Neural progenitor cell (in vitro differentiated cells): ENCODE measurements at regions not wholly inside any gene's neighbourhood (a gene's known extent, or its start where the extent isn't known, plus 50 kb on each side); places are given as distances from the start of the nearest gene placed in this dataset.

Source experiments
- DNase-seq: peaks from one replicate; pipeline ENCODE4 v3.0.0-alpha.2; 2016; ENCODE audit warnings: low spot score
- H2AFZ ChIP-seq: fragments of 200-600 bp; sonication (generic); replicated peaks from 2 replicates; pipeline ENCODE4 v1.6.1; 2016; ENCODE audit warnings: antibody characterized with exemption
- H3F3A ChIP-seq: fragments of 200-600 bp; sonication (generic); 2 replicates; pipeline ENCODE4 v1.6.1; 2016; ENCODE audit warnings: antibody characterized with exemption, low read depth
- H3K27ac ChIP-seq: fragments of 200-600 bp; sonication (generic); 2 replicates; pipeline ENCODE4 v1.5.1; 2016; ENCODE audit warnings: mild to moderate bottlenecking
- H3K27me3 ChIP-seq: fragments of 200-600 bp; sonication (generic); 2 replicates; pipeline ENCODE4 v1.6.1; 2016; ENCODE audit warnings: mild to moderate bottlenecking, moderate library complexity
- H3K36me3 ChIP-seq: fragments of 200-600 bp; sonication (generic); 2 replicates; pipeline ENCODE4 v1.5.1; 2016
- H3K4me1 ChIP-seq: fragments of 200-600 bp; sonication (generic); 2 replicates; pipeline ENCODE4 v1.6.1; 2016; ENCODE audit warnings: mixed run types
- H3K4me2 ChIP-seq: fragments of 200-600 bp; sonication (generic); 2 replicates; pipeline ENCODE4 v1.6.1; 2016
- H3K4me3 ChIP-seq: fragments of 200-600 bp; sonication (generic); 2 replicates; pipeline ENCODE4 v1.5.1; 2016
- H3K79me2 ChIP-seq: fragments of 200-600 bp; sonication (generic); 2 replicates; pipeline ENCODE4 v1.6.1; 2016; ENCODE audit warnings: low read depth
- H3K9ac ChIP-seq: fragments of 200-600 bp; sonication (generic); 2 replicates; pipeline ENCODE4 v1.6.1; 2016
- H3K9me3 ChIP-seq: fragments of 200-600 bp; sonication (generic); 2 replicates; pipeline ENCODE4 v1.5.1; 2016; ENCODE audit warnings: low read depth
- H4K20me1 ChIP-seq: fragments of 200-600 bp; sonication (generic); 2 replicates; pipeline ENCODE4 v1.6.1; 2016; ENCODE audit warnings: low read depth
- H3K27ac Mint-ChIP-seq: 3 replicates; pipeline ENCODE4 v1.8.0; 2021; ENCODE audit warnings: mixed read lengths
- H3K27me3 Mint-ChIP-seq: 2 replicates; pipeline ENCODE4 v1.8.0; 2022; ENCODE audit warnings: low read depth, mild to moderate bottlenecking, inconsistent platforms, moderate library complexity, mixed read lengths; ENCODE audit not compliant: insufficient read depth
- H3K36me3 Mint-ChIP-seq: 3 replicates; pipeline ENCODE4 v1.8.0; 2021; ENCODE audit warnings: mixed read lengths
- H3K4me1 Mint-ChIP-seq: 3 replicates; pipeline ENCODE4 v1.8.0; 2021; ENCODE audit warnings: mixed read lengths
- H3K4me3 Mint-ChIP-seq: 3 replicates; pipeline ENCODE4 v1.8.0; 2021; ENCODE audit warnings: mild to moderate bottlenecking, moderate library complexity, mixed read lengths
- H3K9me3 Mint-ChIP-seq: 3 replicates; pipeline ENCODE4 v1.8.0; 2020; ENCODE audit warnings: mixed read lengths
- EZH2 ChIP-seq: fragments of 200-600 bp; sonication (generic); IDR thresholded peaks from 2 replicates; pipeline ENCODE4 v1.6.1; 2017; ENCODE audit warnings: antibody characterized with exemption, mild to moderate bottlenecking, moderate library complexity
- EZH2phosphoT487 ChIP-seq: fragments of 200-600 bp; sonication (generic); IDR thresholded peaks from 2 replicates; pipeline ENCODE4 v1.6.1; 2017; ENCODE audit warnings: antibody characterized with exemption
- TF ChIP-seq, protein P1 (sequence below): fragments of 200-600 bp; sonication (generic); IDR thresholded peaks from 2 replicates; pipeline ENCODE4 v1.5.1; 2017; ENCODE audit warnings: antibody characterized with exemption, mild to moderate bottlenecking

DNA sequence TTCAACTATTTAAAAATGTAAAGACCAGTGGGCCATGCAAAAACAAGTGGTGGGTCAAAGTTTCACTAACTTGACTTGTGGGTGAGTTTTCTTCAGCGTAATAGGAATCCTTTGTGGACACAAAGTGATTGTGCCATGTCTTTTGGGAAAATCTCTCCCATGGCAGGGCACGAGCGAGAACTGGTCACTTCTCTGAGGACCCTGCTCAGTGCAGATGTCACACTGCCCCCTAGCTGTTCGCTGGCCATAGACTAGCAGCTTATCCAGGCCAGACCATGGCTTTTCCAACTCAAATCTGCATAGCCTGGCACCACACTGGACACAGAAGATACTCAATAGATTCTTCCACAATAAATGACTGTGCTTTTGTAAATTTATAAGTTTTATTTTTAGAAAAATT is 306.0 kb upstream of the CCL2 start:
- no peak for TF ChIP-seq EZH2phosphoT487
- TF ChIP-seq, protein P1, sequence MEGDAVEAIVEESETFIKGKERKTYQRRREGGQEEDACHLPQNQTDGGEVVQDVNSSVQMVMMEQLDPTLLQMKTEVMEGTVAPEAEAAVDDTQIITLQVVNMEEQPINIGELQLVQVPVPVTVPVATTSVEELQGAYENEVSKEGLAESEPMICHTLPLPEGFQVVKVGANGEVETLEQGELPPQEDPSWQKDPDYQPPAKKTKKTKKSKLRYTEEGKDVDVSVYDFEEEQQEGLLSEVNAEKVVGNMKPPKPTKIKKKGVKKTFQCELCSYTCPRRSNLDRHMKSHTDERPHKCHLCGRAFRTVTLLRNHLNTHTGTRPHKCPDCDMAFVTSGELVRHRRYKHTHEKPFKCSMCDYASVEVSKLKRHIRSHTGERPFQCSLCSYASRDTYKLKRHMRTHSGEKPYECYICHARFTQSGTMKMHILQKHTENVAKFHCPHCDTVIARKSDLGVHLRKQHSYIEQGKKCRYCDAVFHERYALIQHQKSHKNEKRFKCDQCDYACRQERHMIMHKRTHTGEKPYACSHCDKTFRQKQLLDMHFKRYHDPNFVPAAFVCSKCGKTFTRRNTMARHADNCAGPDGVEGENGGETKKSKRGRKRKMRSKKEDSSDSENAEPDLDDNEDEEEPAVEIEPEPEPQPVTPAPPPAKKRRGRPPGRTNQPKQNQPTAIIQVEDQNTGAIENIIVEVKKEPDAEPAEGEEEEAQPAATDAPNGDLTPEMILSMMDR, result peak; percentile 73
- no peak overlapping the region for H3K27ac Mint-ChIP-seq
- peaks cover 9% of the 10 kb centered on the region for H3K27me3 Mint-ChIP-seq

DNA sequence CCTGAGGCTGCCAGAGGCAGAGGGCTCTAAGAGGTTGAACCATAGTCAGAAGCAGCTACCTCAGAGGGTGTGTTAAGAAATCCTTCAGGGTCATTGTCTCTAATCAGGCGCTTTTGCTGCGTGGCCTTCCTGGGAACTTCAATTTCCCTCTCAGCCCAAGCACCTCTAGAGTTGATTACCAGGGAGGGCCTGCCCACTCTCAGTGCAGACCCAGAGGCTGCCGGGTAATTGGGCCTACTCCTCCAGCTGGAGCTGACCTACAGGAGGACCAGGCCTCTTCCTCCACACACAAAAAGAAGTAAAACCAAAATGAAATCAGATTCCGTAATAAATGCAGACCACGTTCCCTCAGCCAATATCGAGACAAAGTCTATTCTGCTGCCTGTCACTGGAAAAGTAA is 305.0 kb upstream of the CCL2 start:
- Histone ChIP-seq H3F3A (no peaks in the 10 kb centered on the region), H3K4me1 (no peaks in the 10 kb centered on the region), H4K20me1 (no peaks in the 10 kb centered on the region), H3K27ac (no peak overlapping the region), H3K9ac (no peak overlapping the region), H3K9me3 (no peaks in the 10 kb centered on the region), H2AFZ (no peak overlapping the region), H3K36me3 (no peaks in the 10 kb centered on the region), H3K4me2 (no peak overlapping the region), H3K79me2 (no peaks in the 10 kb centered on the region), H3K27me3 (no peaks in the 10 kb centered on the region), H3K4me3 (no peak overlapping the region)
- DNase-seq, result no peak
- Mint-ChIP-seq H3K4me3 (no peak overlapping the region), H3K9me3 (no peaks in the 10 kb centered on the region), H3K27me3 (peaks cover 8% of the 10 kb centered on the region), H3K4me1 (peaks cover 27% of the 10 kb centered on the region), H3K27ac (no peak overlapping the region), H3K36me3 (no peaks in the 10 kb centered on the region)
- TF ChIP-seq, protein P1, result no peak
- TF ChIP-seq EZH2 (no peak), EZH2phosphoT487 (no peak)

More for the DNA sequence above, 306.0 kb upstream of the CCL2 start:
- Histone ChIP-seq H4K20me1 (no peaks in the 10 kb centered on the region), H3K27me3 (no peaks in the 10 kb centered on the region), H3K9me3 (no peaks in the 10 kb centered on the region), H3F3A (no peaks in the 10 kb centered on the region), H3K4me1 (no peaks in the 10 kb centered on the region), H3K79me2 (no peaks in the 10 kb centered on the region), H3K27ac (no peak overlapping the region), H3K4me3 (no peak overlapping the region), H2AFZ (no peak overlapping the region), H3K4me2 (no peak overlapping the region), H3K36me3 (no peaks in the 10 kb centered on the region), H3K9ac (no peak overlapping the region)
- Mint-ChIP-seq H3K4me1 (peaks cover 33% of the 10 kb centered on the region), H3K9me3 (no peaks in the 10 kb centered on the region), H3K36me3 (no peaks in the 10 kb centered on the region), H3K4me3 (no peak overlapping the region)
- peak; percentile 70 for DNase-seq

- Histone ChIP-seq H3K4me3 (no peak overlapping the region), H3K79me2 (no peaks in the 10 kb centered on the region), H3K27me3 (no peaks in the 10 kb centered on the region), H3F3A (no peaks in the 10 kb centered on the region), H3K36me3 (no peaks in the 10 kb centered on the region), H3K4me1 (no peaks in the 10 kb centered on the region), H3K9me3 (no peaks in the 10 kb centered on the region), H3K27ac (no peak overlapping the region), H2AFZ (no peak overlapping the region), H4K20me1 (no peaks in the 10 kb centered on the region), H3K4me2 (no peak overlapping the region), H3K9ac (no peak overlapping the region)
- no peak overlapping the region for H3K4me3 Mint-ChIP-seq
- H3K36me3 Mint-ChIP-seq, result no peaks in the 10 kb centered on the region
- peaks cover 4% of the 10 kb centered on the region for H3K27me3 Mint-ChIP-seq
- TF ChIP-seq EZH2 (no peak), EZH2phosphoT487 (no peak)
- TF ChIP-seq, protein P1, result no peak
- peaks cover 3% of the 10 kb centered on the region for H3K9me3 Mint-ChIP-seq
- H3K27ac Mint-ChIP-seq, result no peak overlapping the region
- no peak for DNase-seq
- peaks cover 7% of the 10 kb centered on the region for H3K4me1 Mint-ChIP-seq
Measured at GRCh38 chr17:33952425-33952824, 302.7 kb upstream of the CCL2 start.

DNA sequence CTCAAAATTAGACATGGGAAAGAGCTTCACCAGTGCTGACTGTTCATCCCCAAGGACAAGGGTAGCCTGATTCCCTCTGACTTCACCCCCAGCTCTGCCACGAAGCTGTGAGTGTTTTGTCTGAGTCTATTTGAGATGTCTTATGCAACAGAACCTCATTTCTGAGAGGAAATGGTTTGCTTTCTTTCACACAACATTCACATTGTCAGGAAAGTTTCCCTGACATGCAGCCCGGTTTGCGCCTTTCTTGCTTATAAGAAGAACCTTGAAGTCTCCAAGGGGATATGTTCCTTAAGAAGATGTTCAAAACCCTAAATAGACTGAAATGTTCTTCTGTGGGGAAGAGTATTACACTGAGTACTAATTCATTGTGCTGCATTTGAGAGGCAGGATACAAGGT is 300.5 kb upstream of the CCL2 start:
- no peak overlapping the region for H3K4me3 Mint-ChIP-seq
- TF ChIP-seq EZH2phosphoT487 (no peak), EZH2 (no peak)
- TF ChIP-seq, protein P1, result no peak
- H3K4me2 ChIP-seq, result no peak overlapping the region
- peaks cover 12% of the 10 kb centered on the region for H3K9me3 Mint-ChIP-seq
- no peaks in the 10 kb centered on the region for H3K9me3 ChIP-seq
- no peaks in the 10 kb centered on the region for H3K4me1 ChIP-seq
- no peaks in the 10 kb centered on the region for H3K36me3 Mint-ChIP-seq
- H3K27ac ChIP-seq, result no peak overlapping the region
- H3K79me2 ChIP-seq, result no peaks in the 10 kb centered on the region
- H3F3A ChIP-seq, result no peaks in the 10 kb centered on the region
- H2AFZ ChIP-seq, result no peak overlapping the region
- no peak overlapping the region for H3K27ac Mint-ChIP-seq
- peaks cover 4% of the 10 kb centered on the region for H3K27me3 Mint-ChIP-seq
- no peak overlapping the region for H3K9ac ChIP-seq
- no peak overlapping the region for H3K4me3 ChIP-seq
- peaks cover 3% of the 10 kb centered on the region for H3K4me1 Mint-ChIP-seq
- no peak for DNase-seq
- no peaks in the 10 kb centered on the region for H3K27me3 ChIP-seq
- no peaks in the 10 kb centered on the region for H4K20me1 ChIP-seq
- H3K36me3 ChIP-seq, result no peaks in the 10 kb centered on the region
